Progenitor cell of endocrine pancreas (in vitro differentiated cells): ENCODE measurements at regions not wholly inside any gene's neighbourhood (a gene's known extent, or its start where the extent isn't known, plus 50 kb on each side); places are given as distances from the start of the nearest gene placed in this dataset.

ENCODE experiments used
- DNase-seq: peaks from one replicate; pipeline ENCODE4 v3.0.0; 2021; ENCODE audit warnings: low spot score; ENCODE audit not compliant: unreplicated experiment
- H3K27ac Mint-ChIP-seq: 2 replicates; pipeline ENCODE4 v1.8.0; 2021; ENCODE audit warnings: mild to moderate bottlenecking, moderate library complexity, mixed read lengths
- H3K27me3 Mint-ChIP-seq: 2 replicates; pipeline ENCODE4 v1.8.0; 2021; ENCODE audit warnings: mixed read lengths
- H3K36me3 Mint-ChIP-seq: 2 replicates; pipeline ENCODE4 v1.8.0; 2022; ENCODE audit warnings: mixed read lengths; ENCODE audit not compliant: insufficient read depth
- H3K4me1 Mint-ChIP-seq: 2 replicates; pipeline ENCODE4 v1.8.0; 2021; ENCODE audit warnings: low read depth, mixed read lengths
- H3K4me3 Mint-ChIP-seq: 2 replicates; pipeline ENCODE4 v1.8.0; 2021; ENCODE audit warnings: low read depth, mild to moderate bottlenecking, moderate library complexity, mixed read lengths
- H3K9me3 Mint-ChIP-seq: 2 replicates; pipeline ENCODE4 v1.8.0; 2021; ENCODE audit warnings: low read depth, mixed read lengths
- TF ChIP-seq, protein P1 (sequence below): fragments of 200-600 bp; sonication (generic); IDR thresholded peaks from one replicate; pipeline ENCODE4 v1.5.0; 2021; ENCODE audit warnings: antibody characterized with exemption, mild to moderate bottlenecking; ENCODE audit not compliant: unreplicated experiment

DNA sequence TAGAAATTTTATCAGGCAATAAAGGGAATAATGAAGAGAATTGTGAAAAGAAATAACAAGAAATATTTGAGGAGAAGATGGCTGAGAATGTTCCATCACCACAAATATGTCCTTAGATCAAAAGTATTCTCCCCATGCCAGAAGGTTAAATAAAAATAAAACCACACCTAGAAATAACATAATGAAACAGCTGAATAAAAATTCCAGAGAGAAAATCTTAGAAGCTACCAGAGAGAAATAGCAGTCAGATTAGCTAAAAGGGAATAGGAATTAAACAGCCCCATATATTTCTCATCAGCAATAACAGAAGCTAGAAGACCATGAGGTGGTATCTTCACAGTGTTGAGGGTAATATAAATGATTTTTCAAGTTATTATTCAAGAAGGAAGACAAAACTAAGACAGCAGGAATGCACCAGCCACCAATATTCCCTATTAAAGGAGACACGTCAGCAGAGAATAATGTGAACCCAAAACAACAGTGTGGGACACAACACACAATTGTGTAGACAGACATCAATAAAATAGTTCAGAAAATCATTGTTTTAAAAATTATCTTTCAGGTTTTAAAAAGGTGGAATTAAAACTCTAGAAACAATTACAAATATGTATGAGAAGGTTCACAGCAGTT lies 82.0 kb upstream of the NEDD4L start:
- Mint-ChIP-seq H3K4me1 (peaks cover 3% of the 10 kb centered on the region), H3K4me3 (no peak overlapping the region)

DNA sequence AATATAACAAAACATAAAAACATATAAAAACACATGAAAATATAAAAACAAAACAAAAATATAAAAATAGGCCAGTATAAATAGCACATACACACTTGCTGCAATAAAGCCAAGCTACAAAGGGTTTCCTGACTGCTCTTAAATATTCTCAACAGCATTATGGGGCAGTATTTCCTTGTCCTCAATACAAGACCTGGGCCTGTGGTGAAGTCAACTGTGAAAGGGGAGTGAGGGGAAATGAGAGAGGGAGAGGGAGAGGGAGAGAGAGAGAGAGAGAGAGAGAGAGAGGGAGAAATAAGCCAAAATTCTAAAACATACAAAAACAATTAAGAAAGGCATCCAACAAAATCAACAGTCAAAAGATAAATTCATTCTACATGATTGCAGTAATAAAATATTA lies 82.6 kb upstream of the NEDD4L start:
- H3K9me3 Mint-ChIP-seq: peaks cover 6% of the 10 kb centered on the region
- peaks cover 5% of the 10 kb centered on the region for H3K27me3 Mint-ChIP-seq
- H3K36me3 Mint-ChIP-seq: no peaks in the 10 kb centered on the region
- H3K4me1 Mint-ChIP-seq: peaks cover 3% of the 10 kb centered on the region
- TF ChIP-seq, protein P1, sequence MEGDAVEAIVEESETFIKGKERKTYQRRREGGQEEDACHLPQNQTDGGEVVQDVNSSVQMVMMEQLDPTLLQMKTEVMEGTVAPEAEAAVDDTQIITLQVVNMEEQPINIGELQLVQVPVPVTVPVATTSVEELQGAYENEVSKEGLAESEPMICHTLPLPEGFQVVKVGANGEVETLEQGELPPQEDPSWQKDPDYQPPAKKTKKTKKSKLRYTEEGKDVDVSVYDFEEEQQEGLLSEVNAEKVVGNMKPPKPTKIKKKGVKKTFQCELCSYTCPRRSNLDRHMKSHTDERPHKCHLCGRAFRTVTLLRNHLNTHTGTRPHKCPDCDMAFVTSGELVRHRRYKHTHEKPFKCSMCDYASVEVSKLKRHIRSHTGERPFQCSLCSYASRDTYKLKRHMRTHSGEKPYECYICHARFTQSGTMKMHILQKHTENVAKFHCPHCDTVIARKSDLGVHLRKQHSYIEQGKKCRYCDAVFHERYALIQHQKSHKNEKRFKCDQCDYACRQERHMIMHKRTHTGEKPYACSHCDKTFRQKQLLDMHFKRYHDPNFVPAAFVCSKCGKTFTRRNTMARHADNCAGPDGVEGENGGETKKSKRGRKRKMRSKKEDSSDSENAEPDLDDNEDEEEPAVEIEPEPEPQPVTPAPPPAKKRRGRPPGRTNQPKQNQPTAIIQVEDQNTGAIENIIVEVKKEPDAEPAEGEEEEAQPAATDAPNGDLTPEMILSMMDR: no peak
- H3K4me3 Mint-ChIP-seq: no peak overlapping the region
- H3K27ac Mint-ChIP-seq: no peak overlapping the region
- no peak for DNase-seq

More for the DNA sequence above, 82.0 kb upstream of the NEDD4L start:
- TF ChIP-seq, protein P1: no peak
- DNase-seq: no peak
- Mint-ChIP-seq H3K9me3 (peaks cover 6% of the 10 kb centered on the region), H3K27ac (no peak overlapping the region), H3K27me3 (peaks cover 5% of the 10 kb centered on the region), H3K36me3 (no peaks in the 10 kb centered on the region)

DNA sequence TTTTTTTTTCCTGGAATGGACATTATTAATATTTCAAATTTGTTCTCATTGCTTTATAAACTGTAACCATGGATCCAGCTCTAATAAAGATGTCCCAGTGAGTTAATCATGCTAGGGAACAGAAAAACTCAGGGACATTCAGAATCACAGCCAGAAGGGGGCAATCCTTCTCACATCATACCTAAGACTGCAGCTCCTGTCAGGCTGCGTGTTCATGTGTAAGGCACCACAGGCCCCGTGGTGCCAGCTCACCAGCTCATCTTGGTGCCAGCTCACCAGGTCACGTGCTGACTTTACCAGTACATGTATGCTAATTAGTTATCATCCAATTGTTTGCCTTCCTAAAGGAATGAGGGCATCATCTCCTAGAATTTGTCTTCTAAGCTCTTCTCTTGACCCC lies 84.7 kb upstream of the NEDD4L start:
- Mint-ChIP-seq H3K4me3 (no peak overlapping the region), H3K27ac (no peak overlapping the region), H3K9me3 (no peaks in the 10 kb centered on the region), H3K27me3 (peaks cover 5% of the 10 kb centered on the region), H3K36me3 (no peaks in the 10 kb centered on the region), H3K4me1 (peaks cover 3% of the 10 kb centered on the region)
- TF ChIP-seq, protein P1: peak; percentile 55
- DNase-seq: no peak

DNA sequence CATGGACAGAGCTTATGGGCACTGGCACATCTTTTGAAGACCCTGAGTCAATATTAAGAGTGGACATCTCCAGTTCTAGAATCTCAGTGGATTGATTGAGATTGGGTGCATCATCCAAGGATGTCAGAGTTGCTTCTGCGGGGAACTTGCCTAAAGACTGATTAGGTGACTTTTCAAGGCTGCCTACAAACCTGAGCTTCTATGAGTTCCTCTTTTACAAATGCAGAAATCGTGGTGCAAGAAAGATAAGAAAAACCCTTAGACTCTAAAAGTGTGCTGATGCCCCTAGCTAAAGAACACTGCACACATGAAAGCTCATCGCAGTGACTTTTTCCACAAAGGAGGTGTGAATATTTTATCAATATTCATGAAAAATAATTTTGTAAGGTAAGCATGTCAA lies 86.8 kb upstream of the NEDD4L start:
- Mint-ChIP-seq H3K36me3 (no peaks in the 10 kb centered on the region), H3K9me3 (no peaks in the 10 kb centered on the region)

DNA sequence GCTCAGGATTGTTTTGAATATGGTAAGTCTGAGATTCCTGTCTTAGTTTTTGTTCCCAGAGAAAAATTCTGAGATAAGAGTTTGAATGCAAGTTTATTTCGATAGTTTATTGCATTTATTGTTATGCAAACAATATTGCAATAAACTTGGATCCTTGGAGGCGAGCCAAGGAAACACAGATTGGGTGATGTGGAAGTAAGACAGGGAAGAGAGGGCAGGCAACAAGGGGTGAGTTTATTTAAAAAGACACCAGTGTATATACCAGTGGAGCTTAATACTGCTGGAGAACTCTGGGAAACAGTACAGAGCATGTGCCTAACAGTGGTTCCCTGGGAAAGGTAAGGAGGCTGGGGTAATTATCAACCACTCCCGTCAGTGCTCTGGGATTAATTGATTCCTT lies 87.5 kb upstream of the NEDD4L start:
- TF ChIP-seq, protein P1: no peak
- no peak overlapping the region for H3K4me3 Mint-ChIP-seq
- no peak overlapping the region for H3K27ac Mint-ChIP-seq
- H3K9me3 Mint-ChIP-seq: no peaks in the 10 kb centered on the region
- peaks cover 5% of the 10 kb centered on the region for H3K27me3 Mint-ChIP-seq
- peaks cover 3% of the 10 kb centered on the region for H3K4me1 Mint-ChIP-seq
- no peak for DNase-seq
- no peaks in the 10 kb centered on the region for H3K36me3 Mint-ChIP-seq

More for the DNA sequence above, 86.8 kb upstream of the NEDD4L start:
- DNase-seq: no peak
- peaks cover 3% of the 10 kb centered on the region for H3K4me1 Mint-ChIP-seq
- TF ChIP-seq, protein P1: no peak
- H3K27ac Mint-ChIP-seq: no peak overlapping the region
- H3K4me3 Mint-ChIP-seq: no peak overlapping the region
- peaks cover 5% of the 10 kb centered on the region for H3K27me3 Mint-ChIP-seq
